Ectodermal cell (in vitro differentiated cells): ENCODE measurements at regions not wholly inside any gene's neighbourhood (a gene's known extent, or its start where the extent isn't known, plus 50 kb on each side); places are given as distances from the start of the nearest gene placed in this dataset.

Source experiments
- H3K27ac ChIP-seq: 2 replicates; pipeline ENCODE4 v1.7.0; 2013; ENCODE audit warnings: mild to moderate bottlenecking, low read depth, low read length; ENCODE audit not compliant: insufficient read depth, poor library complexity, severe bottlenecking
- H3K27me3 ChIP-seq: 2 replicates; pipeline ENCODE4 v1.7.0; 2013; ENCODE audit warnings: mild to moderate bottlenecking, low read length; ENCODE audit not compliant: insufficient read depth, control insufficient read depth, poor library complexity, severe bottlenecking
- H3K36me3 ChIP-seq: one replicate; pipeline ENCODE4 v1.7.0; 2013; ENCODE audit warnings: low read length; ENCODE audit not compliant: control insufficient read depth, insufficient read depth
- H3K4me1 ChIP-seq: one replicate; pipeline ENCODE4 v1.7.0; 2013; ENCODE audit warnings: low read length; ENCODE audit not compliant: control insufficient read depth, insufficient read depth
- H3K4me3 ChIP-seq: 2 replicates; pipeline ENCODE4 v1.7.0; 2013; ENCODE audit warnings: low read depth, low read length, control low read depth; ENCODE audit not compliant: insufficient read depth
- H3K9me3 ChIP-seq: 2 replicates; pipeline ENCODE4 v1.7.0; 2013; ENCODE audit warnings: mild to moderate bottlenecking, low read length, moderate library complexity; ENCODE audit not compliant: control insufficient read depth
- WGBS, 2 experiments: methylation state at CpG; one replicate each; pipeline ENCODE4 v1.1.7; 2013; ENCODE audit warnings: missing lambda C conversion rate in 2 of 2; 5-methylcytosine and 5-hydroxymethylcytosine counted together

- Histone ChIP-seq H3K27me3 (no peaks in the 10 kb centered on the region), H3K9me3 (no peaks in the 10 kb centered on the region), H3K36me3 (no peaks in the 10 kb centered on the region), H3K4me1 (no peaks in the 10 kb centered on the region), H3K27ac (no peak overlapping the region), H3K4me3 (no peak overlapping the region)
- WGBS, 2 experiments, result 95 to 100% methylated on average over 3 of the region's 3 CpGs
Measured at GRCh38 chr1:195005338-195005737, 1602.9 kb downstream of the KCNT2 start.

- H3K27ac ChIP-seq, result no peak overlapping the region
- H3K36me3 ChIP-seq, result no peaks in the 10 kb centered on the region
- no peaks in the 10 kb centered on the region for H3K27me3 ChIP-seq
- H3K4me1 ChIP-seq, result no peaks in the 10 kb centered on the region
- 94 to 96% methylated on average over 2 of the region's 2 CpGs for WGBS, 2 experiments
- H3K4me3 ChIP-seq, result no peak overlapping the region
- H3K9me3 ChIP-seq, result no peaks in the 10 kb centered on the region
Measured at GRCh38 chr1:194990483-194990882, 1617.8 kb downstream of the KCNT2 start.

GRCh38 chr1:194975913-194976312 is 1632.3 kb downstream of the KCNT2 start:
- Histone ChIP-seq H3K4me1 (no peaks in the 10 kb centered on the region), H3K36me3 (no peaks in the 10 kb centered on the region), H3K27ac (no peak overlapping the region), H3K9me3 (no peaks in the 10 kb centered on the region), H3K4me3 (no peak overlapping the region), H3K27me3 (no peaks in the 10 kb centered on the region)
- 80 to 100% methylated on average over 1 of the region's 1 CpG for WGBS, 2 experiments

- Histone ChIP-seq H3K27ac (no peak overlapping the region), H3K36me3 (no peaks in the 10 kb centered on the region), H3K4me3 (no peak overlapping the region), H3K4me1 (no peaks in the 10 kb centered on the region), H3K9me3 (no peaks in the 10 kb centered on the region), H3K27me3 (no peaks in the 10 kb centered on the region)
- 80 to 94% methylated on average over 1 of the region's 1 CpG for WGBS, 2 experiments
Measured at GRCh38 chr1:194968916-194969315, 1639.3 kb downstream of the KCNT2 start.

- 88 to 91% methylated on average over 1 of the region's 1 CpG for WGBS, 2 experiments
- Histone ChIP-seq H3K27me3 (no peaks in the 10 kb centered on the region), H3K9me3 (no peaks in the 10 kb centered on the region), H3K4me3 (no peak overlapping the region), H3K27ac (no peak overlapping the region), H3K4me1 (no peaks in the 10 kb centered on the region), H3K36me3 (no peaks in the 10 kb centered on the region)
Measured at GRCh38 chr1:194959795-194960194, 1648.4 kb downstream of the KCNT2 start.

GRCh38 chr1:194952171-194952570 is 1656.1 kb downstream of the KCNT2 start:
- Histone ChIP-seq H3K9me3 (no peaks in the 10 kb centered on the region), H3K4me1 (no peaks in the 10 kb centered on the region), H3K36me3 (no peaks in the 10 kb centered on the region), H3K4me3 (no peak overlapping the region), H3K27me3 (no peaks in the 10 kb centered on the region), H3K27ac (no peak overlapping the region)
- 91 to 98% methylated on average over 5 to 6 of the region's 6 CpGs for WGBS, 2 experiments

GRCh38 chr1:194950584-194950983 is 1657.7 kb downstream of the KCNT2 start:
- H3K27ac ChIP-seq, result no peak overlapping the region
- H3K27me3 ChIP-seq, result no peaks in the 10 kb centered on the region
- no peaks in the 10 kb centered on the region for H3K36me3 ChIP-seq
- no peak overlapping the region for H3K4me3 ChIP-seq
- no peaks in the 10 kb centered on the region for H3K9me3 ChIP-seq
- no peaks in the 10 kb centered on the region for H3K4me1 ChIP-seq
- 87% methylated on average over 1 of the region's 1 CpG for WGBS, 2 experiments

- 83% methylated on average over 1 of the region's 2 CpGs; no CpG with 5 or more reads in 1 of the 2 experiments for WGBS, 2 experiments
- H3K4me3 ChIP-seq, result no peak overlapping the region
- no peaks in the 10 kb centered on the region for H3K9me3 ChIP-seq
- H3K27ac ChIP-seq, result no peak overlapping the region
- no peaks in the 10 kb centered on the region for H3K4me1 ChIP-seq
- no peaks in the 10 kb centered on the region for H3K27me3 ChIP-seq
- no peaks in the 10 kb centered on the region for H3K36me3 ChIP-seq
Measured at GRCh38 chr1:194940336-194941030, 1667.8 kb downstream of the KCNT2 start.

- Histone ChIP-seq H3K4me3 (no peak overlapping the region), H3K4me1 (no peaks in the 10 kb centered on the region), H3K27ac (no peak overlapping the region), H3K36me3 (no peaks in the 10 kb centered on the region), H3K9me3 (no peaks in the 10 kb centered on the region), H3K27me3 (no peaks in the 10 kb centered on the region)
- 72% methylated on average over 3 of the region's 3 CpGs for WGBS, 2 experiments
Measured at GRCh38 chr1:194935864-194936263, 1672.4 kb downstream of the KCNT2 start.

- WGBS, 2 experiments, result 96 to 97% methylated on average over 1 of the region's 1 CpG
- Histone ChIP-seq H3K27ac (no peak overlapping the region), H3K4me1 (no peaks in the 10 kb centered on the region), H3K36me3 (no peaks in the 10 kb centered on the region), H3K27me3 (no peaks in the 10 kb centered on the region), H3K9me3 (no peaks in the 10 kb centered on the region), H3K4me3 (no peak overlapping the region)
Measured at GRCh38 chr1:194931166-194931565, 1677.1 kb downstream of the KCNT2 start.

- no peaks in the 10 kb centered on the region for H3K27me3 ChIP-seq
- no peaks in the 10 kb centered on the region for H3K36me3 ChIP-seq
- no peak overlapping the region for H3K4me3 ChIP-seq
- H3K4me1 ChIP-seq, result no peaks in the 10 kb centered on the region
- H3K27ac ChIP-seq, result no peak overlapping the region
- no peaks in the 10 kb centered on the region for H3K9me3 ChIP-seq
- WGBS, 2 experiments, result 98 to 100% methylated on average over 1 to 2 of the region's 2 CpGs
Measured at GRCh38 chr1:194930132-194930531, 1678.1 kb downstream of the KCNT2 start.
